Kidney (tissue), 13 donors: ENCODE measurements at regions not wholly inside any gene's neighbourhood (a gene's known extent, or its start where the extent isn't known, plus 50 kb on each side); places are given as distances from the start of the nearest gene placed in this dataset.
A peak's percentile ranks its signal among the peaks of the same experiment; 100 is the strongest.

Source experiments
- DNase-seq, 5 donors: peaks; one replicate each; pipeline ENCODE4 v3.0.0-alpha.2; 2013 to 2020
- FAIRE-seq: peaks from 2 replicates; lab custom pipeline; 2012; peaks lifted over from hg19 to GRCh38; lab: Jason Lieb, UNC
- H3K27ac ChIP-seq, 2 donors: one replicate each; pipeline ENCODE4 v1.7.0; 2013; ENCODE audit warnings: low read depth in 2 of 2, low read length in 2 of 2, inconsistent platforms in 1 of 2
- H3K27me3 ChIP-seq: one replicate; pipeline ENCODE4 v1.7.1; 2013; ENCODE audit warnings: low read length, inconsistent platforms; ENCODE audit not compliant: control insufficient read depth, insufficient read depth
- H3K36me3 ChIP-seq, 3 donors: one replicate each; pipeline versions ENCODE4 v1.7.0 to v1.7.1; 2013; ENCODE audit warnings: low read length in 3 of 3, control low read depth in 1 of 3, inconsistent platforms in 1 of 3; ENCODE audit not compliant: insufficient read depth in 3 of 3, control insufficient read depth in 2 of 3
- H3K4me1 ChIP-seq, 3 donors: one replicate each; pipeline versions ENCODE4 v1.7.0 to v1.7.1; 2013; ENCODE audit warnings: low read length in 3 of 3, inconsistent platforms in 1 of 3, low read depth in 1 of 3; ENCODE audit not compliant: control insufficient read depth in 2 of 3, insufficient read depth in 2 of 3
- H3K4me3 ChIP-seq, 3 donors: one replicate each; pipeline versions ENCODE4 v1.7.0 to v1.8.1; 2013; ENCODE audit warnings: low read length in 3 of 3, control low read depth in 1 of 3, inconsistent platforms in 1 of 3
- H3K9ac ChIP-seq, 3 donors: one replicate each; pipeline versions ENCODE4 v1.7.0 to v1.7.1; 2013; ENCODE audit warnings: low read length in 3 of 3, control low read depth in 1 of 3, inconsistent platforms in 1 of 3
- H3K9me3 ChIP-seq, 3 donors: one replicate each; pipeline versions ENCODE4 v1.7.0 to v1.7.1; 2013; ENCODE audit warnings: low read length in 3 of 3, control low read depth in 1 of 3, inconsistent platforms in 1 of 3; ENCODE audit not compliant: control insufficient read depth in 2 of 3, insufficient read depth in 1 of 3
- intact Hi-C: fragments of 100-400 bp; cut with DNase I; formaldehyde crosslinking; loops from one replicate; pipeline ENCODE4 v1.11.1; 2022
- TF ChIP-seq, protein P1 (sequence below): IDR thresholded peaks from 3 replicates; pipeline ENCODE4 v1.5.1; 2012; ENCODE audit warnings: mild to moderate bottlenecking, moderate library complexity, borderline replicate concordance; ENCODE audit not compliant: insufficient read depth; ENCODE audit errors: extremely low read depth
- donor health status: control.
- donor health status: control.
- donor health status: control.
- donor health status: control.
- donor health status: control.
- donor health status: DM: yes; HTN: yes; CAD: no.
- donor health status: Normal renal cell carcinoma (clear cell type).

DNA sequence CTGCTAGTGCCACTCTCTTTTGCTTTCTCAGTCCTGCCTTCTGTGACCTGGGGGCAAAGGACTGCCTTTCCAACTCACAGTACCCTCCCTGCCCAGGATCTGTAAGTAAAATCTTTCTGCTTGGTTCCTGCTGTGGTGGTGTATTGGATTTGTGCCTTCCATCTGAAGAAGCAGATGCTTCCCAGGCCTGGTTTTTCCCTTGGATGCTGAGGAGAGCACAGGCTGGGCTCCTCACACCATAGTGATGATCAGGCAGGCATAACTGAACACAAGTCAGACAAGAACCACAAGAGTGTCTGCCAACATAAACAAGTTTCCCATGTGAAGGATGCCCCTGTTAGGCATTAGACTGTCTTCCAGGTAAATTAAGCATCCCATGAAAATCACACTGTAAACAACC lies 121.3 kb upstream of the NRXN1 start:
- DNase-seq, result peak in 1 of 5 donors; percentile 3
- Histone ChIP-seq H3K9me3 (no peaks in the 10 kb centered on the region), H3K4me1 (no peaks in the 10 kb centered on the region), H3K36me3 (no peaks in the 10 kb centered on the region), H3K27ac (no peak overlapping the region), H3K4me3 (no peak overlapping the region), H3K9ac (no peak overlapping the region), H3K27me3 (no peaks in the 10 kb centered on the region)
- FAIRE-seq, result no peak
- TF ChIP-seq, protein P1, sequence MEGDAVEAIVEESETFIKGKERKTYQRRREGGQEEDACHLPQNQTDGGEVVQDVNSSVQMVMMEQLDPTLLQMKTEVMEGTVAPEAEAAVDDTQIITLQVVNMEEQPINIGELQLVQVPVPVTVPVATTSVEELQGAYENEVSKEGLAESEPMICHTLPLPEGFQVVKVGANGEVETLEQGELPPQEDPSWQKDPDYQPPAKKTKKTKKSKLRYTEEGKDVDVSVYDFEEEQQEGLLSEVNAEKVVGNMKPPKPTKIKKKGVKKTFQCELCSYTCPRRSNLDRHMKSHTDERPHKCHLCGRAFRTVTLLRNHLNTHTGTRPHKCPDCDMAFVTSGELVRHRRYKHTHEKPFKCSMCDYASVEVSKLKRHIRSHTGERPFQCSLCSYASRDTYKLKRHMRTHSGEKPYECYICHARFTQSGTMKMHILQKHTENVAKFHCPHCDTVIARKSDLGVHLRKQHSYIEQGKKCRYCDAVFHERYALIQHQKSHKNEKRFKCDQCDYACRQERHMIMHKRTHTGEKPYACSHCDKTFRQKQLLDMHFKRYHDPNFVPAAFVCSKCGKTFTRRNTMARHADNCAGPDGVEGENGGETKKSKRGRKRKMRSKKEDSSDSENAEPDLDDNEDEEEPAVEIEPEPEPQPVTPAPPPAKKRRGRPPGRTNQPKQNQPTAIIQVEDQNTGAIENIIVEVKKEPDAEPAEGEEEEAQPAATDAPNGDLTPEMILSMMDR, result no peak
- intact Hi-C loops, result no loop called here

- H3K4me3 ChIP-seq, result no peak overlapping the region
- intact Hi-C loops, result no loop called here
- DNase-seq (peak in 1 of 5 donors; percentile 57), FAIRE-seq (no peak)
- no peak overlapping the region for H3K9ac ChIP-seq
- H3K36me3 ChIP-seq, result no peaks in the 10 kb centered on the region
- H3K27me3 ChIP-seq, result no peaks in the 10 kb centered on the region
- no peaks in the 10 kb centered on the region for H3K4me1 ChIP-seq
- no peak overlapping the region for H3K27ac ChIP-seq
- TF ChIP-seq, protein P1, result no peak
- H3K9me3 ChIP-seq, result no peaks in the 10 kb centered on the region
These were observed 119.7 kb upstream of the NRXN1 start for GRCh38 chr2:51151490-51152140.

DNA sequence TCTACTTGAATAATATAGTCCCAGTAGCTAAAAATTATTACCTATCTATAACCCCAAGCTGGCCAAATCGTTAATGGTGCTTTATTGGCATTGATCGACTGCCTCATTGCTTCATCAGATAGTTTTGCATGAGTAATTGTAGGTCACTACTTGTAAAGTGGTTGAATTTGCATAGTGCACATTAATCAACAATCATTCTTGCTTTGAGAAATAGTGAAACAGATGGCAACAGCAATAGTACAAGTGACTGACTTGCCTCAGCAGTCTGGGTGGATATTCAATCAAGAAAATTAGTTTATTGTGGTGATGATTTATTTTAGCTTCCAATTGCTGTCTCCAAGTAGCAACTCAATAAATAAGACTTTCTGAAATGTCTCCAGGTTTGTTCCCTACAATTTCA lies 117.8 kb upstream of the NRXN1 start:
- no peaks in the 10 kb centered on the region for H3K27me3 ChIP-seq
- intact Hi-C loops, result no loop called here
- no peak for DNase-seq
- no peak overlapping the region for H3K9ac ChIP-seq
- FAIRE-seq, result no peak
- H3K27ac ChIP-seq, result no peak overlapping the region
- no peak overlapping the region for H3K4me3 ChIP-seq
- H3K4me1 ChIP-seq, result no peaks in the 10 kb centered on the region
- H3K9me3 ChIP-seq, result no peaks in the 10 kb centered on the region
- TF ChIP-seq, protein P1, result no peak
- H3K36me3 ChIP-seq, result no peaks in the 10 kb centered on the region

GRCh38 chr2:51145761-51146160 lies 113.8 kb upstream of the NRXN1 start:
- Histone ChIP-seq H3K4me1 (no peaks in the 10 kb centered on the region), H3K9me3 (no peaks in the 10 kb centered on the region), H3K27ac (no peak overlapping the region), H3K36me3 (no peaks in the 10 kb centered on the region), H3K4me3 (no peak overlapping the region), H3K9ac (no peak overlapping the region), H3K27me3 (no peaks in the 10 kb centered on the region)
- TF ChIP-seq, protein P1, result no peak
- FAIRE-seq, result no peak
- DNase-seq, result no peak
- intact Hi-C loops, result no loop called here
